ENCODE measurements at regions not wholly inside any gene's neighbourhood (a gene's known extent, or its start where the extent isn't known, plus 50 kb on each side); places are given as distances from the start of the nearest gene placed in this dataset.

- TF ChIP-seq CTCF (IDR thresholded peaks at IDR 0.05) (no peak), POLR2A (IDR thresholded peaks at IDR 0.05) (no peak)
Observed at GRCh38 chr13:97165502-97166425, 56.4 kb upstream of the MBNL2 start.
